Peyer's patch (tissue), 4 donors: ENCODE measurements at regions not wholly inside any gene's neighbourhood (a gene's known extent, or its start where the extent isn't known, plus 50 kb on each side); places are given as distances from the start of the nearest gene placed in this dataset.

Experiments used
- POLR2A ChIP-seq, 2 donors: fragments of 450-650 bp; IDR thresholded peaks; one replicate each; pipeline ENCODE4 v1.5.1; 2017; ENCODE audit warnings: antibody characterized with exemption in 2 of 2, mild to moderate bottlenecking in 2 of 2, moderate library complexity in 2 of 2
- TF ChIP-seq, protein P1 (sequence below), 6 experiments: fragments of 450-650 bp in 4 of 6; fragments of 200-600 bp in 2 of 6; sonication (generic) in 1 of 6; IDR thresholded peaks; one replicate each; pipeline ENCODE4 v1.5.1; 2017 to 2019; ENCODE audit warnings: antibody characterized with exemption in 6 of 6, mild to moderate bottlenecking in 3 of 6, moderate library complexity in 1 of 6

DNA sequence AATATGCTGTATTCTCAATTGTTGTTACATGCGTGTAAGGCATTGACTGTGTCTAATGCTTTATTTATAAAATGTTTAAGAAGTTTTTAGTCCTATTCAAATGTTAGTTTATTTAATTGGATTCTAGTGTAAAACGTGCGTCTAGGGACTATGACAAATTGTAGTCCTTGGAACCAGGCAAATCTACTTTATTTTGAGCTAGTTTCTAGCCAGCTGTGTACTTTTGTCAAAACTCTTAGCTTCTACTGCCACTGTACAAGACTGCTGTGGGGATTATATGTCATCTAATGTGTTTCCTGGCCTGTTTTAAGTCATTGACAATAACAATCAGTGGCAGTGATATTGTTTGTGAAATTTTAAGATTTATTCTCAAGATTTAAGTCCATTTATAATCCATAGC, 220.5 kb upstream of the SEMA3D start:
- TF ChIP-seq, protein P1, sequence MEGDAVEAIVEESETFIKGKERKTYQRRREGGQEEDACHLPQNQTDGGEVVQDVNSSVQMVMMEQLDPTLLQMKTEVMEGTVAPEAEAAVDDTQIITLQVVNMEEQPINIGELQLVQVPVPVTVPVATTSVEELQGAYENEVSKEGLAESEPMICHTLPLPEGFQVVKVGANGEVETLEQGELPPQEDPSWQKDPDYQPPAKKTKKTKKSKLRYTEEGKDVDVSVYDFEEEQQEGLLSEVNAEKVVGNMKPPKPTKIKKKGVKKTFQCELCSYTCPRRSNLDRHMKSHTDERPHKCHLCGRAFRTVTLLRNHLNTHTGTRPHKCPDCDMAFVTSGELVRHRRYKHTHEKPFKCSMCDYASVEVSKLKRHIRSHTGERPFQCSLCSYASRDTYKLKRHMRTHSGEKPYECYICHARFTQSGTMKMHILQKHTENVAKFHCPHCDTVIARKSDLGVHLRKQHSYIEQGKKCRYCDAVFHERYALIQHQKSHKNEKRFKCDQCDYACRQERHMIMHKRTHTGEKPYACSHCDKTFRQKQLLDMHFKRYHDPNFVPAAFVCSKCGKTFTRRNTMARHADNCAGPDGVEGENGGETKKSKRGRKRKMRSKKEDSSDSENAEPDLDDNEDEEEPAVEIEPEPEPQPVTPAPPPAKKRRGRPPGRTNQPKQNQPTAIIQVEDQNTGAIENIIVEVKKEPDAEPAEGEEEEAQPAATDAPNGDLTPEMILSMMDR (IDR thresholded peaks at IDR 0.05) = no peak
- TF ChIP-seq POLR2A (IDR thresholded peaks at IDR 0.05) = no peak
